Thyroid gland (tissue), 4 donors: ENCODE measurements at regions not wholly inside any gene's neighbourhood (a gene's known extent, or its start where the extent isn't known, plus 50 kb on each side); places are given as distances from the start of the nearest gene placed in this dataset.
"Not testable (repeated sequence)": the region's sequence is repeated elsewhere in the genome, so short reads cannot be mapped to it uniquely, and the experiment has no call there.

Experiments used
- DNase-seq, 2 donors: peaks; one replicate each; pipeline ENCODE4 v3.0.0-alpha.2; 2019
- H3K27ac ChIP-seq, 3 donors: fragments of 200-600 bp; sonication (generic); 1 replicate in 2 of 3; 2 replicates in 1 of 3; pipeline ENCODE4 v1.5.1; 2016 to 2019; ENCODE audit warnings: mild to moderate bottlenecking in 1 of 3, moderate library complexity in 1 of 3
- H3K27me3 ChIP-seq: fragments of 200-600 bp; sonication (generic); one replicate; pipeline ENCODE4 v1.5.1; 2019
- H3K36me3 ChIP-seq, 2 donors: fragments of 200-600 bp; sonication (generic); one replicate each; pipeline ENCODE4 v1.5.1; 2016 to 2019
- H3K4me1 ChIP-seq, 2 donors: fragments of 200-600 bp; sonication (generic); one replicate each; pipeline ENCODE4 v1.5.1; 2017 to 2019
- H3K4me3 ChIP-seq, 3 donors: fragments of 200-600 bp; sonication (generic); replicated peaks in 1 of 3; 1 replicate in 2 of 3; 2 replicates in 1 of 3; pipeline ENCODE4 v1.5.1; 2016; ENCODE audit warnings: mild to moderate bottlenecking in 1 of 3
- H3K9me3 ChIP-seq: fragments of 200-600 bp; sonication (generic); one replicate; pipeline ENCODE4 v1.5.1; 2017
- POLR2A ChIP-seq, 2 donors: fragments of 450-650 bp; IDR thresholded peaks; one replicate each; pipeline ENCODE4 v1.6.1; 2017; ENCODE audit warnings: antibody characterized with exemption in 2 of 2, mild to moderate bottlenecking in 2 of 2, moderate library complexity in 1 of 2
- WGBS, 2 donors: methylation state at CpG; one replicate each; pipeline ENCODE4 v1.1.5; 2017; 5-methylcytosine and 5-hydroxymethylcytosine counted together
- intact Hi-C: fragments of 100-400 bp; cut with DNase I; formaldehyde crosslinking; loops from one replicate; pipeline ENCODE4 v1.15.1; 2023
- TF ChIP-seq, protein P1 (sequence below), 6 experiments: fragments of 200-600 bp in 3 of 6; fragments of 450-650 bp in 3 of 6; sonication (generic) in 3 of 6; IDR thresholded peaks; one replicate each; pipeline ENCODE4 v1.5.1; 2016 to 2019; ENCODE audit warnings: antibody characterized with exemption in 6 of 6, mild to moderate bottlenecking in 2 of 6, inconsistent platforms in 1 of 6, moderate library complexity in 1 of 6

DNA sequence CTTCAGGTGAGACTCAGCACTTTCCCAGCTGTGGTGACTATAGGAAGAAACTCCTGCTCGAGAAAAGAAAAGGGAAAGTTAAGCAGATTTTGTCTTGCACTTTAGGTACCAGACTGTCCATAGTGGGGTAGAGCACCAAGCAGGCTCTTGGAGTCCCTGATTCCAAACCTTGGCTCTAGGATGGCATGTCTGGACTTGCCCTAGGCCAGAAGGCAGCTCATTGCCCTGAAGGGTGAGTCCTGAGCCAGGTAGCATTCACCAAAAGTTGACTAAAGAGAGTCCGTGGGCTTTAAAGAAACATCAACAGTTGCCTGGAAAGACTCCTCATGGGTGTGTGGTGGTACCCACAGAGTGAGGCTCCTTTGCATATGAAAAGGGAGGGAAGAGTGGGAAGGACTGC is 145.2 kb upstream of the SNX7 start:
- no peak for DNase-seq
- Histone ChIP-seq H3K9me3 (no peaks in the 10 kb centered on the region), H3K4me1 (no peaks in the 10 kb centered on the region), H3K27ac (no peak overlapping the region), H3K27me3 (no peaks in the 10 kb centered on the region), H3K36me3 (no peaks in the 10 kb centered on the region), H3K4me3 (no peak overlapping the region)
- 63 to 78% methylated on average over 2 of the region's 2 CpGs for WGBS, 2 donors
- intact Hi-C loops: no loop called here
- TF ChIP-seq, protein P1, sequence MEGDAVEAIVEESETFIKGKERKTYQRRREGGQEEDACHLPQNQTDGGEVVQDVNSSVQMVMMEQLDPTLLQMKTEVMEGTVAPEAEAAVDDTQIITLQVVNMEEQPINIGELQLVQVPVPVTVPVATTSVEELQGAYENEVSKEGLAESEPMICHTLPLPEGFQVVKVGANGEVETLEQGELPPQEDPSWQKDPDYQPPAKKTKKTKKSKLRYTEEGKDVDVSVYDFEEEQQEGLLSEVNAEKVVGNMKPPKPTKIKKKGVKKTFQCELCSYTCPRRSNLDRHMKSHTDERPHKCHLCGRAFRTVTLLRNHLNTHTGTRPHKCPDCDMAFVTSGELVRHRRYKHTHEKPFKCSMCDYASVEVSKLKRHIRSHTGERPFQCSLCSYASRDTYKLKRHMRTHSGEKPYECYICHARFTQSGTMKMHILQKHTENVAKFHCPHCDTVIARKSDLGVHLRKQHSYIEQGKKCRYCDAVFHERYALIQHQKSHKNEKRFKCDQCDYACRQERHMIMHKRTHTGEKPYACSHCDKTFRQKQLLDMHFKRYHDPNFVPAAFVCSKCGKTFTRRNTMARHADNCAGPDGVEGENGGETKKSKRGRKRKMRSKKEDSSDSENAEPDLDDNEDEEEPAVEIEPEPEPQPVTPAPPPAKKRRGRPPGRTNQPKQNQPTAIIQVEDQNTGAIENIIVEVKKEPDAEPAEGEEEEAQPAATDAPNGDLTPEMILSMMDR (IDR thresholded peaks at IDR 0.05): no peak
- no peak for TF ChIP-seq POLR2A (IDR thresholded peaks at IDR 0.05)

DNA sequence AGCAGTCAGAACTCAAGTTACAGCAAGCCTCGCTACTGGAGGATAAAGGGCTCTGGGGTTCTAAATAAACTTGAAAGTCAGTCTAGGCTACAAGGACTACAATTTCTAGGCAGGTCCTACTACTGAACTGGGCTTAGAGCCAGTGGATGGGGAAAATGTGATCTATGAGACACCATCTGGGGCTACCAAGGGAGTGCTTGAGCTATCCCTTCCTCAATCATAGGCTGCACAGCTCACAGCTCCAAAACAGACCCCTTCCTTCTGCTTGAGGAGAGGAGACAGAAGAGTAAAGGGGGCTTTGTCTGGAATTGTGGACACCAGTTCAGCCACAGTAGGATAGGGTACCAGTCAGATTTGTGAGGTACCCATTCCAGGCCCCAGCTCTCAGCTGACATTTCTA is 145.8 kb upstream of the SNX7 start:
- H3K9me3 ChIP-seq: no peaks in the 10 kb centered on the region
- no peaks in the 10 kb centered on the region for H3K27me3 ChIP-seq
- H3K27ac ChIP-seq: no peak overlapping the region
- no peak for TF ChIP-seq POLR2A (IDR thresholded peaks at IDR 0.05)
- TF ChIP-seq, protein P1 (IDR thresholded peaks at IDR 0.05): no peak
- no peaks in the 10 kb centered on the region for H3K36me3 ChIP-seq
- intact Hi-C loops: no loop called here
- DNase-seq: no peak
- H3K4me3 ChIP-seq: no peak overlapping the region
- no peaks in the 10 kb centered on the region for H3K4me1 ChIP-seq
- WGBS, 2 donors: 93 to 100% methylated on average over 1 of the region's 1 CpG

DNA sequence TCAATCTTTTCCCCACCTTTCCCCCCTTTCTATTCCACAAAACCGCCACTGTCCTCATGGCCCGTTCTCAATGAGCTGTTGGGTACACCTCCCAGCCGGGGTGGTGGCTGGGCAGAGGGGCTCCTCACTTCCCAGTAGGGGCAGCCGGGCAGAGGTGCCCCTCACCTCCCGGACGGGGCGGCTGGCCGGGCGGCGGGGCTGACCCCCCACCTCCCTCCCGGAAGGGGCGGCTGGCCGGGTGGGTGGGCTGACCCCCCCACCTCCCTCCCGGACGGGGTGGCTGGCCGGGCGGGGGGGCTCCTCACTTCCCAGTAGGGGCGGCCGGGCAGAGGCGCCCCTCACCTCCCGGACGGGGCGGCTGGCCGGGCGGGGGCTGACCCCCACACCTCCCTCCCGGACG is 149.3 kb upstream of the SNX7 start:
- H3K27me3 ChIP-seq, DNase-seq, H3K27ac ChIP-seq, intact Hi-C loops, H3K9me3 ChIP-seq, H3K4me1 ChIP-seq, H3K4me3 ChIP-seq, H3K36me3 ChIP-seq: not testable (repeated sequence)
- 91% methylated on average over 4 to 6 of the region's 27 CpGs for WGBS, 2 donors

GRCh38 chr1:98503771-98504170 is 157.8 kb upstream of the SNX7 start:
- no peaks in the 10 kb centered on the region for H3K36me3 ChIP-seq
- no peak for TF ChIP-seq POLR2A (IDR thresholded peaks at IDR 0.05)
- TF ChIP-seq, protein P1 (IDR thresholded peaks at IDR 0.05): no peak
- intact Hi-C loops: no loop called here
- no peak overlapping the region for H3K27ac ChIP-seq
- H3K4me3 ChIP-seq: no peak overlapping the region
- 68 to 78% methylated on average over 1 of the region's 1 CpG for WGBS, 2 donors
- H3K4me1 ChIP-seq: no peaks in the 10 kb centered on the region
- no peak for DNase-seq
- no peaks in the 10 kb centered on the region for H3K27me3 ChIP-seq
- H3K9me3 ChIP-seq: no peaks in the 10 kb centered on the region

GRCh38 chr1:98502937-98503336 is 158.6 kb upstream of the SNX7 start:
- no peak overlapping the region for H3K4me3 ChIP-seq
- intact Hi-C loops: no loop called here
- H3K36me3 ChIP-seq: no peaks in the 10 kb centered on the region
- H3K4me1 ChIP-seq: no peaks in the 10 kb centered on the region
- no peak for DNase-seq
- no peaks in the 10 kb centered on the region for H3K9me3 ChIP-seq
- no peaks in the 10 kb centered on the region for H3K27me3 ChIP-seq
- no peak for TF ChIP-seq POLR2A (IDR thresholded peaks at IDR 0.05)
- TF ChIP-seq, protein P1 (IDR thresholded peaks at IDR 0.05): no peak
- no peak overlapping the region for H3K27ac ChIP-seq

DNA sequence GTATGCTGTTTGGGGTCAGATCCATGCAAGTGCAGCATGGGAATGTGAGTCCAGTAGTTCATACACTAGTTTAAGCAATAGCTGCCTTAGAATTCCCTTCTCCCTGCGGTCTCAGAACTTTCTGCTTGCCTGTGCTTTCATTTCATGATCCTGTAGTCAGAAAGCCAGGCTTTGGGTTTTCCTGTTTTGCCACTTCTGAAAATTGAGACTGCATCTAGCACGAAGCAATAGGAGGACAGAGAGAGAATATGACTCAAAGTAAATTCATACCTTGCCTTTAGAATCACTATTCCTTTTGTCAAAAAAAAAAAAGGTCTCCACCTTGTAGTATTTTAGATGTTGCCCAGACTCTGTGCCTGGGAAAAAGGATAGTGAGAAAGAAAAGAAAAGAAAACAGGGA is 161.2 kb upstream of the SNX7 start:
- no peak for DNase-seq
- Histone ChIP-seq H3K27me3 (no peaks in the 10 kb centered on the region), H3K36me3 (no peaks in the 10 kb centered on the region), H3K4me3 (no peak overlapping the region), H3K9me3 (no peaks in the 10 kb centered on the region), H3K27ac (no peak overlapping the region), H3K4me1 (no peaks in the 10 kb centered on the region)
- no peak for TF ChIP-seq POLR2A (IDR thresholded peaks at IDR 0.05)
- TF ChIP-seq, protein P1 (IDR thresholded peaks at IDR 0.05): no peak
- intact Hi-C loops: no loop called here
- 79 to 88% methylated on average over 2 of the region's 2 CpGs for WGBS, 2 donors
